ENCODE measurements at regions not wholly inside any gene's neighbourhood (a gene's known extent, or its start where the extent isn't known, plus 50 kb on each side); places are given as distances from the start of the nearest gene placed in this dataset.
A peak's percentile ranks its signal among the peaks of the same experiment; 100 is the strongest.

GRCh38 chr10:91006001-91006751 lies 85.3 kb upstream of the ANKRD1 start:
- no peak overlapping the region for H2AFZ ChIP-seq (ENCODE audit: control insufficient read depth, low read length)
- H3K4me1 ChIP-seq (ENCODE audit: control insufficient read depth, extremely low read depth, insufficient read depth, low read length) = no peaks in the 10 kb centered on the region
- H3K27me3 ChIP-seq (ENCODE audit: control insufficient read depth, extremely low read depth, insufficient read depth, low read length) = no peaks in the 10 kb centered on the region
- no peaks in the 10 kb centered on the region for H4K20me1 ChIP-seq (ENCODE audit: control insufficient read depth, extremely low read depth, insufficient read depth, low read length)
- peak; percentile 87 to 93 (median 92) for TF ChIP-seq CTCF (optimal IDR thresholded peaks at IDR 0.05 in 1 of 3, IDR thresholded peaks at IDR 0.05 in 1 of 3, conservative IDR thresholded peaks at IDR 0.05 in 1 of 3; ENCODE audit: extremely low read depth in 1 of 3, insufficient read depth in 2 of 3, low read length in 3 of 3)
- no peak for TF ChIP-seq EZH2 (IDR thresholded peaks at IDR 0.05; ENCODE audit: low read length)
- H3K27ac ChIP-seq (ENCODE audit: control insufficient read depth, insufficient read depth, low read length) = no peak overlapping the region
- H3K4me2 ChIP-seq (ENCODE audit: control insufficient read depth, extremely low read depth, insufficient read depth, low read depth, low read length) = no peak overlapping the region
- H3K9me3 ChIP-seq (ENCODE audit: control insufficient read depth, low read depth, low read length) = no peaks in the 10 kb centered on the region
- no peaks in the 10 kb centered on the region for H3K79me2 ChIP-seq (ENCODE audit: control insufficient read depth, insufficient read depth, low read length)
- no peaks in the 10 kb centered on the region for H3K9me1 ChIP-seq (ENCODE audit: control insufficient read depth, extremely low read depth, insufficient read depth, low read length)
- no peaks in the 10 kb centered on the region for H3K36me3 ChIP-seq (ENCODE audit: control insufficient read depth in 2 of 2, extremely low read depth in 1 of 2, insufficient read depth in 2 of 2, low read length in 2 of 2)
- peak; percentile 1 for DNase-seq (ENCODE audit: low read depth, low spot score)
- FAIRE-seq = peak; percentile 63
- no peak overlapping the region for H3K9ac ChIP-seq (ENCODE audit: control insufficient read depth, extremely low read depth, insufficient read depth, low read length)
- dilution Hi-C loops (cut with MboI; ENCODE audit: extremely low pct_ligation_motif_present, low sequenced_read_pairs) = no loop called here
- no peak overlapping the region for H3K4me3 ChIP-seq (ENCODE audit: control insufficient read depth in 2 of 3, extremely low read depth in 1 of 3, insufficient read depth in 2 of 3, low read depth in 1 of 3, low read length in 3 of 3)

DNA sequence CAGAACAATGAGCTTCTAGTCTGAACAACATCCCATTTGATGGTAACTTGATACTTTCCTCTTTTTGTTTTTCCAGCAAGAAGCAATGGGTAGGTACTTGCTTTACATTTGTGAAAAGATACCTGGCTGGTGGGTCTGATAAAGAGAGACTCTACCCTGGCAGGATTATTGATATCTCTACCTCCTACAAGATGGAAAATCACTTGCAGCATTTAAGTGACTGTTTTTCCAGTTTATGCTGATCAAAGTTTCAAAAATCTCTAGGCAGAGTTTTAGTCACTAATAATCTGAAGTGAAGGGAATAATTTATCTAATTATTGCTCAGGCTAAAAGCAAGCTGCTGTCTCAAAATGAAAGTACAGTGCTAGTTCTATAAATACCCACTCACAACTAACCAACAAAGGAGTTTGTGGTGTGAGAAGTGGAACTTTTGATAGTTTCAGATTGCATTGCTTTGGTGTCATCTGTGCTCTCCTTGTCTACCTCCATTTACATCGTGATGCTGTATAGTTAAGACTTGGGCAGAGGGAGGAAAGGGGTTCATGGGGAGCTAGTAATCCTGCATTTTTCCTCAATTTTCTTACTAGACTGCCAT lies 86.0 kb upstream of the ANKRD1 start:
- Histone ChIP-seq H3K79me2 (ENCODE audit: control insufficient read depth, insufficient read depth, low read length) (no peaks in the 10 kb centered on the region), H3K9me3 (ENCODE audit: control insufficient read depth, low read depth, low read length) (no peaks in the 10 kb centered on the region), H3K9me1 (ENCODE audit: control insufficient read depth, extremely low read depth, insufficient read depth, low read length) (no peaks in the 10 kb centered on the region), H3K4me3 (ENCODE audit: control insufficient read depth in 2 of 3, extremely low read depth in 1 of 3, insufficient read depth in 2 of 3, low read depth in 1 of 3, low read length in 3 of 3) (no peak overlapping the region), H3K4me1 (ENCODE audit: control insufficient read depth, extremely low read depth, insufficient read depth, low read length) (no peaks in the 10 kb centered on the region), H4K20me1 (ENCODE audit: control insufficient read depth, extremely low read depth, insufficient read depth, low read length) (no peaks in the 10 kb centered on the region), H3K36me3 (ENCODE audit: control insufficient read depth in 2 of 2, extremely low read depth in 1 of 2, insufficient read depth in 2 of 2, low read length in 2 of 2) (no peaks in the 10 kb centered on the region), H2AFZ (ENCODE audit: control insufficient read depth, low read length) (no peak overlapping the region), H3K27me3 (ENCODE audit: control insufficient read depth, extremely low read depth, insufficient read depth, low read length) (no peaks in the 10 kb centered on the region), H3K9ac (ENCODE audit: control insufficient read depth, extremely low read depth, insufficient read depth, low read length) (no peak overlapping the region), H3K4me2 (ENCODE audit: control insufficient read depth, extremely low read depth, insufficient read depth, low read depth, low read length) (no peak overlapping the region), H3K27ac (ENCODE audit: control insufficient read depth, insufficient read depth, low read length) (no peak overlapping the region)
- FAIRE-seq = no peak
- no peak for TF ChIP-seq CTCF (optimal IDR thresholded peaks at IDR 0.05 in 1 of 3, IDR thresholded peaks at IDR 0.05 in 1 of 3, conservative IDR thresholded peaks at IDR 0.05 in 1 of 3; ENCODE audit: extremely low read depth in 1 of 3, insufficient read depth in 2 of 3, low read length in 3 of 3)
- TF ChIP-seq EZH2 (IDR thresholded peaks at IDR 0.05; ENCODE audit: low read length) = no peak
- no peak for DNase-seq (ENCODE audit: low read depth, low spot score)
- dilution Hi-C loops (cut with MboI; ENCODE audit: extremely low pct_ligation_motif_present, low sequenced_read_pairs) = no loop called here

Measured in keratinocyte (primary cell).